Activated T-helper 17 cell treated with anti-CD3 and anti-CD28 coated beads, Interleukin-2, amount 50 U/mL, for 72 hours (primary cell): ENCODE measurements at regions not wholly inside any gene's neighbourhood (a gene's known extent, or its start where the extent isn't known, plus 50 kb on each side); places are given as distances from the start of the nearest gene placed in this dataset.
"Not testable (repeated sequence)": the region's sequence is repeated elsewhere in the genome, so short reads cannot be mapped to it uniquely, and the experiment has no call there.

Source experiments
- ATAC-seq: fragments of 150-1000 bp; cut with Tn5 transposase; replicated peaks from 2 replicates; pipeline ENCODE4 v1.10.0; 2021; ENCODE audit warnings: mild to moderate bottlenecking, moderate library complexity
- H3K27ac Mint-ChIP-seq: one replicate; pipeline ENCODE4 v1.8.0; 2022; ENCODE audit warnings: mixed read lengths
- H3K27me3 Mint-ChIP-seq: one replicate; pipeline ENCODE4 v1.8.0; 2022; ENCODE audit warnings: mixed read lengths
- H3K36me3 Mint-ChIP-seq: one replicate; pipeline ENCODE4 v1.8.0; 2022; ENCODE audit warnings: low read depth, mild to moderate bottlenecking, mixed read lengths
- H3K4me1 Mint-ChIP-seq: one replicate; pipeline ENCODE4 v1.8.0; 2022; ENCODE audit warnings: mixed read lengths
- H3K4me3 Mint-ChIP-seq: one replicate; pipeline ENCODE4 v1.8.0; 2022; ENCODE audit warnings: mild to moderate bottlenecking, mixed read lengths
- H3K9me3 Mint-ChIP-seq: one replicate; pipeline ENCODE4 v1.8.0; 2022; ENCODE audit warnings: mixed read lengths

GRCh38 chr21:10411776-10412526 lies 109.4 kb upstream of the TPTE start:
- not testable (repeated sequence) for H3K9me3 Mint-ChIP-seq, H3K36me3 Mint-ChIP-seq, H3K4me1 Mint-ChIP-seq, H3K27me3 Mint-ChIP-seq, H3K27ac Mint-ChIP-seq, ATAC-seq, H3K4me3 Mint-ChIP-seq

GRCh38 chr21:10412928-10413246 lies 108.5 kb upstream of the TPTE start:
- not testable (repeated sequence) for H3K27me3 Mint-ChIP-seq, ATAC-seq, H3K36me3 Mint-ChIP-seq

GRCh38 chr21:10413247-10414120 lies 107.9 kb upstream of the TPTE start:
- H3K27ac Mint-ChIP-seq, H3K27me3 Mint-ChIP-seq, H3K36me3 Mint-ChIP-seq, ATAC-seq, H3K4me1 Mint-ChIP-seq, H3K4me3 Mint-ChIP-seq, H3K9me3 Mint-ChIP-seq: not testable (repeated sequence)

More at GRCh38 chr21:10412928-10413246, 108.5 kb upstream of the TPTE start:
- H3K9me3 Mint-ChIP-seq, H3K4me1 Mint-ChIP-seq, H3K27ac Mint-ChIP-seq, H3K4me3 Mint-ChIP-seq: not testable (repeated sequence)

- not testable (repeated sequence) for H3K27ac Mint-ChIP-seq, H3K36me3 Mint-ChIP-seq, H3K9me3 Mint-ChIP-seq, H3K4me1 Mint-ChIP-seq, H3K27me3 Mint-ChIP-seq, H3K4me3 Mint-ChIP-seq, ATAC-seq
These were observed 107.1 kb upstream of the TPTE start for GRCh38 chr21:10414121-10414924.

- not testable (repeated sequence) for ATAC-seq, H3K4me3 Mint-ChIP-seq, H3K9me3 Mint-ChIP-seq, H3K27me3 Mint-ChIP-seq, H3K4me1 Mint-ChIP-seq, H3K36me3 Mint-ChIP-seq, H3K27ac Mint-ChIP-seq
These were observed 106.5 kb upstream of the TPTE start for GRCh38 chr21:10414925-10415254.

GRCh38 chr21:10415456-10415855 lies 105.9 kb upstream of the TPTE start:
- H3K9me3 Mint-ChIP-seq, H3K27ac Mint-ChIP-seq, H3K36me3 Mint-ChIP-seq, ATAC-seq, H3K4me1 Mint-ChIP-seq, H3K4me3 Mint-ChIP-seq, H3K27me3 Mint-ChIP-seq: not testable (repeated sequence)

GRCh38 chr21:10415859-10416258 lies 105.5 kb upstream of the TPTE start:
- ATAC-seq = peak; percentile 9
- H3K36me3 Mint-ChIP-seq, H3K9me3 Mint-ChIP-seq, H3K4me1 Mint-ChIP-seq, H3K27me3 Mint-ChIP-seq, H3K27ac Mint-ChIP-seq, H3K4me3 Mint-ChIP-seq: not testable (repeated sequence)

- ATAC-seq = peak; percentile 18
- H3K4me1 Mint-ChIP-seq, H3K27me3 Mint-ChIP-seq: not testable (repeated sequence)
These were observed 104.5 kb upstream of the TPTE start for GRCh38 chr21:10416691-10417447.

GRCh38 chr21:10417551-10418002 lies 103.8 kb upstream of the TPTE start:
- ATAC-seq, H3K9me3 Mint-ChIP-seq, H3K27me3 Mint-ChIP-seq, H3K4me3 Mint-ChIP-seq, H3K36me3 Mint-ChIP-seq, H3K27ac Mint-ChIP-seq, H3K4me1 Mint-ChIP-seq: not testable (repeated sequence)

More at GRCh38 chr21:10416691-10417447, 104.5 kb upstream of the TPTE start:
- H3K9me3 Mint-ChIP-seq, H3K36me3 Mint-ChIP-seq, H3K27ac Mint-ChIP-seq, H3K4me3 Mint-ChIP-seq: not testable (repeated sequence)

GRCh38 chr21:10418250-10419048 lies 102.9 kb upstream of the TPTE start:
- not testable (repeated sequence) for H3K9me3 Mint-ChIP-seq, H3K4me3 Mint-ChIP-seq, H3K27ac Mint-ChIP-seq, H3K4me1 Mint-ChIP-seq, H3K36me3 Mint-ChIP-seq, H3K27me3 Mint-ChIP-seq
- ATAC-seq = peak; percentile 2

- H3K4me3 Mint-ChIP-seq, ATAC-seq, H3K27ac Mint-ChIP-seq, H3K27me3 Mint-ChIP-seq, H3K9me3 Mint-ChIP-seq, H3K36me3 Mint-ChIP-seq, H3K4me1 Mint-ChIP-seq: not testable (repeated sequence)
These were observed 100.2 kb upstream of the TPTE start for GRCh38 chr21:10421199-10421598.

- not testable (repeated sequence) for H3K27me3 Mint-ChIP-seq, H3K27ac Mint-ChIP-seq, H3K9me3 Mint-ChIP-seq, H3K4me3 Mint-ChIP-seq, ATAC-seq, H3K36me3 Mint-ChIP-seq, H3K4me1 Mint-ChIP-seq
These were observed 99.8 kb upstream of the TPTE start for GRCh38 chr21:10421601-10422000.

GRCh38 chr21:10424097-10424886 lies 97.1 kb upstream of the TPTE start:
- not testable (repeated sequence) for H3K4me3 Mint-ChIP-seq, H3K36me3 Mint-ChIP-seq, H3K27ac Mint-ChIP-seq, H3K27me3 Mint-ChIP-seq, ATAC-seq, H3K4me1 Mint-ChIP-seq, H3K9me3 Mint-ChIP-seq
